ENCODE measurements at regions not wholly inside any gene's neighbourhood (a gene's known extent, or its start where the extent isn't known, plus 50 kb on each side); places are given as distances from the start of the nearest gene placed in this dataset.
A peak's percentile ranks its signal among the peaks of the same experiment; 100 is the strongest.

DNA sequence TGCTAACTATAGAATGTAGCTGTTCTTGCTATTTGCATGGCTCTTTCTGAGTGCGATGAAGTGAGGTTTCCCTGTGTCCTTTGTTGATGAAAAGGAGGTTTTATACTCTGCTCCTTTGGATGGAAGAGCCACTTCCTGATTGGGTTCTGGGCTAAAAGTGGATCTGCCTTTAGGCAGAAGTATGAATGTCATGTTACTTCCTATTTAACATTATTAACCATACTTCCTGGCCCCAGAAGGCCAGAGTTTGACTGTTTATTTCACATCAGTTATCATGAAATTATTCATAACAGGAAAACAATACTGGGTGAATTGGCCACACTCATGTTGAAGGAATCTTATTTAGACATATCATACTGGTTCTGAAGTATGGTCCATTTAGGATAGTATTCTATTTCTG, 386.2 kb downstream of the PCDH7 start:
- DNase-seq (ENCODE audit: low spot score): no peak
- CTCF ChIA-PET: no interaction called here
- Histone ChIP-seq H3K27me3 (replicated peaks; ENCODE audit: insufficient read depth, low read depth, low read length, poor library complexity) (no peaks in the 10 kb centered on the region), H3K4me3 (ENCODE audit: low read depth, low read length, poor library complexity, severe bottlenecking) (no peak overlapping the region), H3K4me1 (ENCODE audit: insufficient read depth, low read length, poor library complexity, severe bottlenecking) (peaks cover 44% of the 10 kb centered on the region), H3K9me3 (ENCODE audit: low read depth, low read length, poor library complexity, severe bottlenecking) (no peaks in the 10 kb centered on the region), H3K27ac (ENCODE audit: low read depth, low read length, poor library complexity, severe bottlenecking) (peak overlapping the region; percentile 23), H3K36me3 (ENCODE audit: insufficient read depth, low read length, poor library complexity, severe bottlenecking) (no peaks in the 10 kb centered on the region)
- TF ChIP-seq CTCF (conservative IDR thresholded peaks at IDR 0.05; ENCODE audit: low read depth, low read length) (no peak), EZH2 (IDR thresholded peaks at IDR 0.05; ENCODE audit: borderline replicate concordance, low read depth, low read length, poor library complexity, severe bottlenecking) (no peak)
- BruUV-seq (replicated peaks): no TSS peak
- POLR2A ChIA-PET (ENCODE audit: low non-redundant PET): no interaction called here
- intact Hi-C loops (cut with micrococcal nuclease; ENCODE audit: unreplicated experiment): no loop called here

- H3K4me3 ChIP-seq (ENCODE audit: low read depth, low read length, poor library complexity, severe bottlenecking): no peak overlapping the region
- CTCF ChIA-PET: no interaction called here
- POLR2A ChIA-PET (ENCODE audit: low non-redundant PET): no interaction called here
Measured at GRCh38 chr4:31107362-31107761, 387.2 kb downstream of the PCDH7 start.

DNA sequence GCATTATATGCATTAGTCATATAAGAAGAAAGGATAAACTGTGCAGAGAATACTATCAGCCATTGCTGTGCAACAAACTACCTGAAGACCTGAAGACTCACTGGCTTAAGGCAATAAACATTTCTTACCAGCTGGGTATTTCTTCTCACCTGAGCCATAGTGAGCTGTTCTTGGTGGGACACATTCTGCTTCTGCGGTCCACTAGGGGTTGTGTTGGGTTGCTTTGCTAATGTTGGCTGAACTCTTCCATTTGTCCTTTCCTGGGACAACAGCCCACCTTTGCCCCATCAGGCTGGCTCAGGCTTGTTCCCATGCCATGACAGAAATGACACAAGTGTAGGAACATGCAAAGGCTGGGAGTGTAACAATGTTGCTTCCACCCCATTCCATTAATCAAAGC, 388.6 kb downstream of the PCDH7 start:
- no TSS peak for BruUV-seq (replicated peaks)
- CTCF ChIA-PET: no interaction called here

More at GRCh38 chr4:31107362-31107761, 387.2 kb downstream of the PCDH7 start:
- peak; percentile 23 for DNase-seq (ENCODE audit: low spot score)
- Histone ChIP-seq H3K27ac (ENCODE audit: low read depth, low read length, poor library complexity, severe bottlenecking) (peak overlapping the region; percentile 23), H3K36me3 (ENCODE audit: insufficient read depth, low read length, poor library complexity, severe bottlenecking) (no peaks in the 10 kb centered on the region), H3K27me3 (replicated peaks; ENCODE audit: insufficient read depth, low read depth, low read length, poor library complexity) (no peaks in the 10 kb centered on the region), H3K4me1 (ENCODE audit: insufficient read depth, low read length, poor library complexity, severe bottlenecking) (peaks cover 48% of the 10 kb centered on the region), H3K9me3 (ENCODE audit: low read depth, low read length, poor library complexity, severe bottlenecking) (no peaks in the 10 kb centered on the region)
- intact Hi-C loops (cut with micrococcal nuclease; ENCODE audit: unreplicated experiment): no loop called here
- TF ChIP-seq EZH2 (IDR thresholded peaks at IDR 0.05; ENCODE audit: borderline replicate concordance, low read depth, low read length, poor library complexity, severe bottlenecking): no peak
- TF ChIP-seq CTCF (conservative IDR thresholded peaks at IDR 0.05; ENCODE audit: low read depth, low read length): no peak
- no TSS peak for BruUV-seq (replicated peaks)

More for the DNA sequence above, 388.6 kb downstream of the PCDH7 start:
- no peak for TF ChIP-seq EZH2 (IDR thresholded peaks at IDR 0.05; ENCODE audit: borderline replicate concordance, low read depth, low read length, poor library complexity, severe bottlenecking)
- no peak; the same call in 1 of the 2 replicates for TF ChIP-seq CTCF (conservative IDR thresholded peaks at IDR 0.05; ENCODE audit: low read depth, low read length)
- Histone ChIP-seq H3K4me1 (ENCODE audit: insufficient read depth, low read length, poor library complexity, severe bottlenecking) (peaks cover 56% of the 10 kb centered on the region), H3K4me3 (ENCODE audit: low read depth, low read length, poor library complexity, severe bottlenecking) (no peak overlapping the region), H3K27ac (ENCODE audit: low read depth, low read length, poor library complexity, severe bottlenecking) (no peak overlapping the region), H3K27me3 (replicated peaks; ENCODE audit: insufficient read depth, low read depth, low read length, poor library complexity) (no peaks in the 10 kb centered on the region), H3K9me3 (ENCODE audit: low read depth, low read length, poor library complexity, severe bottlenecking) (no peaks in the 10 kb centered on the region), H3K36me3 (ENCODE audit: insufficient read depth, low read length, poor library complexity, severe bottlenecking) (no peaks in the 10 kb centered on the region)
- POLR2A ChIA-PET (ENCODE audit: low non-redundant PET): no interaction called here
- intact Hi-C loops (cut with micrococcal nuclease; ENCODE audit: unreplicated experiment): no loop called here
- no peak for DNase-seq (ENCODE audit: low spot score)
